ENCODE measurements at regions not wholly inside any gene's neighbourhood (a gene's known extent, or its start where the extent isn't known, plus 50 kb on each side); places are given as distances from the start of the nearest gene placed in this dataset.
"Not testable (repeated sequence)": the region's sequence is repeated elsewhere in the genome, so short reads cannot be mapped to it uniquely, and the experiment has no call there.

DNA sequence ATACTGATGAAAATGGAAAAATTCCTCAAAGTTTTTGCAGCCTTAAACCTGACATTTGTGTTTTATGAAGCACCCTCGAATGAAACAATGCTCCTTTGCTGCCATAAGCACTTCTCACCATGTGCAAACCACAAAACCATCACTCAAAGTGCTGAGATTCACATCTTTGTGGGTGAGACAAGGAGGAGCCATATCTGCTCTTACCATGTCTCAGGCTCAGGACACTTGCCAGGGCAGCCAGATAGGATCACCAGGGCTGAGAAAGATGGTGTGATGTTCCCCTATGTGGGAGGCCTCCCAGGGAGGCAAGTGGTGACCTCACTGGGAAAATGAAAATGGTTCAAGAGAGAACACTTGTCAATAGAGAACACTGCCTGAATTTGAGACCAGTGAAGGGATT is 120.4 kb downstream of the CCDC34 start:
- DNase-seq (ENCODE audit: low spot score), result no peak

DNA sequence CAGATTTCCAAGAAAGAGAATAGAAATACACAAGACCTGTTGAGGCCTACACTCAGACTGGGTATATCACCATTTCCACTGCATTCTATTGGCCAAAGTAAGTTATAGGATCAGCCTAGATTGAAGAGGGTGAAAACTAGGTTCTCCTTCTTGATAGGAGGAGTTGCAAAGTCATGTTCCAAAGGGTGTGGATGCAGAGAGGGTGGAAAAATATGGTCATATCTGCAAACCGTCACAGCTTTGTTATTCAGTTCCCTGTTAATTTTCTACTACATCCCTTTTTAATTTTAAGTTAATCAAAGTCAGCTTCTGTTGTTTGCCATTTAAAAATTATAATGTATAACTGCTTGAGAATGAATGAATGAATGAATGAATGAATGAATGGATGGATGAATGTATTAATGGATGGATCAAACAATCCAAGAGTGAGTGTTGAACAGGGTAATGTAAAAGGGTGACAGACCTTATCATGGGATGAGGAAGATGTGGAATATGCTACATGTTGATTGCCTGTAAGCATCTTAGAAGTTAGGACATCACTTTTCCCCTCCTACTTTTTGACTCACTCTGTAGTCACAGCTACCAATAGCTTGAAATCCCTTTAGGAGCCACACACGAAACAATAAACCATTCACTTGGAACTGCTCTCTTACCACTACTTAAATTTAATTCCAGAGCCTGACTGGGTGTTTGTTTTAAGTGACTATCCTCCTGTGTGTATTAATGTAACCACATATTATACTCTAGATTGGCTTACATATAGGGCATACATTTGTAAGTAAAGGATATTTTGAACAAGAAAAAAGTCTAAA is 121.5 kb downstream of the CCDC34 start:
- DNase-seq (ENCODE audit: low spot score), result no peak

GRCh38 chr11:27239305-27239942 is 123.6 kb downstream of the CCDC34 start:
- no peak for DNase-seq (ENCODE audit: low spot score)

DNA sequence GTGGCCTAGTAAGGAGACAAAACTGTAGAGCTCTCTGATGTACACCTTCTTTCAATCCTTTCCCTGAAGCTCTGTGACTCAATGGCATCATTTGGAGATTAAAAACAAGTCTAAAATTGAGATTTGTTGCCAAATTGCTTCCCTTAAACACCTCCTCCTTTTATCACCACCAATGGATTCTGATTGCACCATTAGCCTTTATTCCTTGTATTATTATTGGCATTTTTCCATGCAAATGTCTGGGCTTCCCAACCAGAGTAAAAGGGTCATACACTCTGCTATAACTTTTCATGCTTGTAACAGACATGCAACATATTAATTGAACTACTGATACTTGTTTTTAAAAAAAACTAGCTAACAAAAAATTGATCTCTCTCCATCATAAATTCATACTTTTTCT is 124.2 kb downstream of the CCDC34 start:
- no peak for DNase-seq (ENCODE audit: low spot score)

DNA sequence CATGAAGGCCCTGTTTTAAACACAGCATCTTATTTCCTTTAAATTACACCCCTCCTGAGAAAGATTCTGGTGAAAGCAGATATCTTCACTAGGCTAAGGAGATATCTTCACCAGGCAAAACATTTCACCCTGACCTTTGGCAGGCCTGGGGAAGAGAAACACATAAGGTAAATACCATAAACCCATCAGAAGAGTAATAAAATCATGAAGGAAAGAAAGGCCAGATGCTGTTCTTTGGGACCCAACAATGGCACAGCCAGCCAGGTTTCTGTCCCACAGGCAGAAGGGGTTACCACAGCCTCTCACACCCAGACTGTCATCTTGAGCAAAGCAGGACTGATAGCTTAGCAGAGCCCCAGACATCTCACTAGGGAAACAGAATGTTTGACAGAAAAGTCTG is 125.4 kb downstream of the CCDC34 start:
- no peak for DNase-seq (ENCODE audit: low spot score)

DNA sequence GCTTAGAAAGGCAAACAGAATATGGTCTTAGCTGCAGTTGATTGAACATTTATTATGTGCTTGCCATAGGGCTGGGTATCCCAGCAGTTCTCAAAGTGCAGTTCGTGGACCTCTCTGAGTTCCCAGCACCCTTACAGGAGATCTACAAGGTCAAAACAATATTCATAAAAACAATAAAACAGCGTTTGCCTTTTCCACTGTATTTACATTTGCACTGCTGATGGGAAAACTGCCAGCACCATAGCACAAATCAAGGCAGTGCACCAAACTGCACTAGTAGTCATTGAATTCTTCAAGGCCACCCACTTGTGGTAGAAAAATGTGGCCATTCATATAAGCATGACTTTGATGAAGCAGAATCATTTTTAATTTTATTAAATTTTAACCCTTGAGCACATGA is 128.1 kb downstream of the CCDC34 start:
- DNase-seq (ENCODE audit: low spot score), result no peak

- peak; percentile 46 for DNase-seq (ENCODE audit: low spot score)
Observed at GRCh38 chr11:27234043-27234668, 128.9 kb downstream of the CCDC34 start.

- DNase-seq (ENCODE audit: low spot score), result no peak
Observed at GRCh38 chr11:27233654-27234042, 129.4 kb downstream of the CCDC34 start.

- DNase-seq (ENCODE audit: low spot score), result no peak
Observed at GRCh38 chr11:27231530-27231929, 131.5 kb downstream of the CCDC34 start.

DNA sequence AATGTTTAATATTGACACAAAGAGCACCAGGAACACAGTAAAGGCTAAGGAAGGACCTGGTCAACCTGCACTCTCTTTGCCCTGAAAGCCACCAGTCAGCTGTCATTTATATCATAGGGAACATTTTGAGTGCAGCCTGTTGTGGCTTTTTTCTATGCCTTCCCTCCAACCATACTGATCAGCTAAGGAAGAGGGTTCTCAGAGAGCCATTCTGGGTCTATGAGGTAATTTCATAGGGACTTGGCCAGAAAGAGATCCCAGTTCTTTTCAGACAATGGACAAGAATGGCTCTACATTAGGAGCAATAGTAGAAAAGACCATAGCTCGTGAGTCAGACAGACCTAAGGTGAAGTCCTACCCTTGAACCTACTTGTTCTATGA is 132.8 kb downstream of the CCDC34 start:
- no peak for DNase-seq (ENCODE audit: low spot score)

DNA sequence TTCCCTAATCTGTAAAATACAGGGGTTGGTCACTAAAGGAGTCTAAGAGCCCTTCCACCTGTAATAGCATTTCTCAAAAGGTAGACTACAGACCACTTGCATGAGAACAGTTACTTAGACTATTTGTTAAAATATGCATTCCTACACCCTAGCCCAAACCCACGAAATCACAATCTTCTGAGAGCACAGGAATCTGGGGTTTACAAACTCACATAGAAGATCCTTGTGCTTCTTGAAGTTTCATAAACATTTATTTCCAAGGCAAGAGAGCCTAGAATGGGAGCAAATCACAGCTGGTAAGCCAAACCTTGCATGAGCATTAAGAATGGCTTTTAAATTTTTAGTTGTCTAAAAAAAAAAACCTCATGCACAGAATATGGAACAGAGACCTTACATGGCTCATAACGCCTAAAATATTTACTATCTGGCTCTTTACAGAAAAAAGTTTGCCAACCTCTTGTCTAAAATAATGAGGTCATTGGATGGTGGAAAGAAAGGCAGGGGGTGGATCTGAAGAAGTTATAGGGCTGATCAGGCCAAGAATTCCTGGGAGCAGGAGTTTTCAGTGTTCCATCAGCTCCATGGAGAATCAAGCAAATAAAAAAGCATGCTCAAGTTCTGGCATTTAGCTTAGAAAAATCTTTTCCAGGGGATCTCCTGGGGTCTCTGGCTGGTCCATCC is 133.4 kb downstream of the CCDC34 start:
- DNase-seq (ENCODE audit: low spot score), result no peak

- DNase-seq (ENCODE audit: low spot score), result no peak
Observed at GRCh38 chr11:27228906-27229290, 134.1 kb downstream of the CCDC34 start.

DNA sequence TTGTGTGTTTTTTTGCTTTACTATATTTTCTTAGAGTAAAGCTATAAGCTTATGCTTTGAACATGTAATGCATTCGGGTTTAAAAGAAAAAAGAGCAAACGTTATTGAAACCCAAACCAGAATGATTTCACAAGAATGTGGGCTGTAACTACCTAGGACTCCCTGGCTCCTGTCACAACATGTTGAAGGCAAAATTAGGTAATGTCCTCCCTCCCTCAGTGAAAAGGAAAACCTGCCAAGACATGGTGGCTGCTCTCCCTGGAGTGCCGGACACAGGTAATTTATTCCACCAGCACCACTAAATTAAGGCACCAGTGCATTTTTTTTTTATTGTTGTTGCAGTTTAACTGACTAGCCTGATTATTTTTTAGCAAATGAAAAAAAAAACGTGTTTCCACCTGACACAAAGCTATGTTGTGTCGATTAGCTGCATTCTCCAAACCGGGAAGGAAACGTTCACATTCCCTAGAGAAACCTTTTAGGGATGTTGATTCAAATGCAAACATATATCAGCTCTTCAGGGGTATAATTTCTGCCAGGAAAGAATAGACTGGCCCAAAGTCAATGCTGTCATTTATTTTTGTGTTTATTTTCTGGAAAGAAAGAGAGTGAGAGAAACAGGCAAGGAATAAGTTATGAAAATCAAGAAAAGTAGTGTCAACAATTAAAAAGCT is 134.6 kb downstream of the CCDC34 start:
- DNase-seq (ENCODE audit: low spot score), result no peak

- DNase-seq (ENCODE audit: low spot score), result no peak
Observed at GRCh38 chr11:27227736-27228135, 135.3 kb downstream of the CCDC34 start.

- DNase-seq (ENCODE audit: low spot score), result not testable (repeated sequence)
Observed at GRCh38 chr11:27219487-27220039, 143.5 kb downstream of the CCDC34 start.

DNA sequence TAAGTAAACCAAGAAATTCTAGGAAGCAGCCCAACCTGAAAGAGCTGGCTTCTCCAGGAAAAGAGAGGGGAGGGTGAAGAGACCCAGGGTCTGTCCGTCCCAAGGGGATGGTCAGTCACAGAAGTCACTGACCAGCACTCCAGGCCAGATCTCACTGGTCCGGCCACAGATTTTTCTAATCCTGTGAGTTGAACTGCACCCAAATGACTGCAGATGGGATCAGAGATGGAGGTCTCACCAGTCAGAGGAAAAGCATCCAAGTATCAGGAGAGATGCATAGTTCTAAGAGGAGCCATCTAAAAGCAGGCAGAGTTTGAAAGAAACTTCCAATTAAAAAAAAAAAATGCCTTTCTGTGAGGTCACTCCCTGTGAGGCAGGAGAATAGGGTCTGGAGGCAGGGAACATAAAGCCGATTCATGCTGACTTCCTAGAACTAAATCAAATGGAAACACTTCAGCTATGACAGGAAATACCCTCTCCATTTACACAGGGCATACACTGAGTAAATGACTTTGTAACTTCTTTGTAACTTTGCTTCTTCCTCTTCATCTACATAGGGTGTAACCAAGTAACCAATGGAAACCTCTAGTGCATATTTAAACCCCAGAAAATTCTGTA is 144.5 kb downstream of the CCDC34 start:
- DNase-seq (ENCODE audit: low spot score), result no peak

DNA sequence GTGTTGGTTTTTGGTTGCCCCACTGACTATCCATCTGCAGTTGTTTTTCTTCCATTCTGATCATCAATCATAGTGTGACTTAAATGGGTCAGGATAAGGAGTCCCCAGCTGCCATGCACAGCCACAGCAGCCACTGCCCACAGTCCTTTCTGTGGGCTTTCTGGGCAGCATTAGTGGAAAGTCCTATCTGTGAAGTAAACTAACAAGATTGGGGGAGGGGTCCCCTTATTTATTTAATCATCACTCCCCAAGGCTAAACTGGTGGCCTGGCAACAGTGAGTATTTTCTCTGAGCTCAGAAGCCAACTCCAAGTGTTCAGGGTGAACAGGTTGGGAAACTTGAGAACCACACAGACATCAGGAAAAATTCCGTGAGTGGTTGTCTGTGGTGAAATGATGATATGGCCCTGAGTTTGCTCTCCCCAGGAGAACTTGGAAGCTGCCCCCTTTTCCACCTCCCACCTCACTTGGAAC is 145.0 kb downstream of the CCDC34 start:
- no peak for DNase-seq (ENCODE audit: low spot score)

DNA sequence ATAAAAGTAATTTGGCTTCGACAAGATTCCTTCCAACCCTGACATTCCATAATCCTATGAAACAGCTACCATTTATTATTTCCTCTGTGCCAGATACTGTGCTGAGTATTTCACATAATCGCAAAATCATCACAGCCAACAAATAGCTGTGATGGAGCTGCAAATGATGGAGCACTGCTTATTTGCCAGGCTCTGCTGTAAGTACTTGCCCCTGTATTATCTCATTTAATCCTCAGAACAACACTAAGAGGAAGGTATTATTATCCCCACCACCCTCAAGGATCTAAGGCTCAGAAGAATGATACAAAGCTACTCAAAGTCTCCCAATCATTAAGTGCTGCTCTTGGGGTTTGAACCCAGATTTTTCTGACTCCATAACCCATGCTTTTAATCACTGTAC is 145.5 kb downstream of the CCDC34 start:
- DNase-seq (ENCODE audit: low spot score), result no peak

DNA sequence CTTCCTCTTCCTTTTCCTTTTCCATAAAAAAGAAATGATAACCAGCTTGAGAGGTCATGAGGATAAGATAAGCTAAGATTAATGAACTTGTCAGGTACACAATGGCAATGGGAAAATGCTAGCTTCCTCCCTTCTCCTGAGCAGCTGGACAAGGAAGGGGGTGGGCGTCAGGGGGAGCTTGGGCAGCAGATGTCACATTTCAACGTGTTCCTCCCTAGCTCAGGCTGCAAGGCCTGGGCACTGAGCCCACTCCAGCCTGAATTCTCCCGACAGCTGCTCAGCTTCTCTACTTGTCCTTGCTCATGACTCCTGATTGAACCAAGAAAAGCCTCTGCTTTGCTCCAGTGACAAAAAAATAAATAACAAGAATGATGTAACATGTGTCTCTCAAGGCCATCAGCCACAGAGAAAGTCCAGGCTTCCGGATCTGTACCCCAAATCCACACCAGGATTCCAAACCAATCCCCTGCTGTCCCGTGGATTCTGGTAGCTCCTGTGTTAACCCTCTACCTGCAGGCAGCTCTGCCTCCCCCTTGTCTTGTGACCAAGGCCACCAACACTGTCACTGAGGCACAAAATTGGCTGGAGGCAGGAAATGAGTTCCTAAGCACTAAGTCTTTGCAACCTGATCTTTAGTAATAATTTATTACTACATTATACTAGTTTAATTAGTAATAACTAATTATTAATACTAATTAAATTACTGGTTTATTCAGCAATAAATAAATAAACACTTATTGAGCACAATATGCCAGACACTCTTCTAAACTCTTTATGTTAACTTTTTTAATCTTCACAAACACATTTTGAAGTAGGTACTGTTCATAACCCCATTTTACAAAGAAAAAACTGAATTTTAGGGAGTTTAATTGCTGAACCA is 146.5 kb downstream of the CCDC34 start:
- DNase-seq (ENCODE audit: low spot score), result no peak
